Posterior cingulate gyrus (tissue), 11 donors: ENCODE measurements at regions not wholly inside any gene's neighbourhood (a gene's known extent, or its start where the extent isn't known, plus 50 kb on each side); places are given as distances from the start of the nearest gene placed in this dataset.
A peak's percentile ranks its signal among the peaks of the same experiment; 100 is the strongest.

ENCODE experiments used
- DNase-seq, 10 donors: peaks; one replicate each; pipeline versions ENCODE4 v3.0.0 to v3.0.0-alpha.2; 2020 to 2021; ENCODE audit warnings: mixed read lengths in 3 of 10
- intact Hi-C: fragments of 100-400 bp; cut with DNase I; formaldehyde crosslinking; loops from one replicate; pipeline ENCODE4 v1.15.1; 2023

DNA sequence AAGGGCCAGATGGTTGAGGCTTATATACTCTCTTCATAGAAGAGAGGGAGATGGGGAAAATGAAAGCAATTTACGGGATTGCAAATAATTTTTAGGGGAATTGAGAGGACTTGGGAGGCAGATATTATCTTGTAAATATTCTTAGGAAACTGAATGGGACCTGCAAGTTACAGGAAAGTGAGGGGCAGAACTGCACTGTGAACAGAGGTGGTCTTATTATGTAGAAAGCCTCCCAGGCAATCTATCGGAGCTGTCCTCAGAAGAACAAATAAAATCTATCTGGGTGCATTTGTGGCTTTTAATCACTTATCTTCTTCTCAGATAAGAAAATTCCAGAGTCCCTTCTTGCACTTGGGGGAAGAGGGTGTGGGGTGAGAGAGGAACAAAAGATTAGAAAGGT, 223.5 kb downstream of the RHOU start:
- DNase-seq = no peak
- intact Hi-C loops = no loop called here

DNA sequence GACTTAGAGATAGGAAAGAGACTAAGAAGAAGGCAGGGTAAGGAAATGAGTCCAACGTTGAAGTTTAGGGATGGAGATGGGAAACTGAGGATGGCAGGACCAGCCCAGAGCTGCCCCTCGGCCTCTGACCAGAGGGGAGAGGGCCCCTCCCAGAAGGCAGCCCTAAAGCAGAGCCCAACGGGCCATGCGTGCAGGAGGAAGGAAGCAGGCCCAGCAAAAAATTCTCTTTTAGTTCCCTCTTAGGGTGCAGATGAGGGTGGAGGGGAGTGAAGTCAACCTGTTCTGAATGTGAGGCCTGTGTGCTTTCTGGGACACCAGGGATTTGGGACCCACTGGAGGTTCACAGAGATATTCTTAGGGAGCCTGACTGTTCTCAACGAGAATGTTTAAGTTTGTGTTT, 225.4 kb downstream of the RHOU start:
- no peak for DNase-seq
- intact Hi-C loops = no loop called here

GRCh38 chr1:228961511-228961910, 226.2 kb downstream of the RHOU start:
- DNase-seq = no peak
- intact Hi-C loops = no loop called here

DNA sequence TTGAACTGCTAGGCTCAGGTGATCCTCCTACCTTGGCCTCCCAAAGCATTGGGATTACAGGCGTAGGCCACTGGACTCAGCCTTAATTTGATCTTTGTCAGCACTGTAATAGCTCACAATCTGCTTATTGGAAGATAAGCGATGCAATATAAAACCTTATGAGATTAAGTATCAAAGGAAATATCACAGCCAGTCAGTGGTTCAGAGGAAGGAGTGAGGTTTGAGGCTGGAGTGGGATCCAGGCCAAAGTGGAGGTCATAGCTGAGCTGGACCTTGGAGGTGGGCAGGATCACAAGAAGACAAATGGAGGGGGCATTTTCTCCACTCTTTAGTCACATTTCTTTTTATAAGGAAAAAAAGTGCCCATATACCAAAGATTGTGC, 228.5 kb downstream of the RHOU start:
- intact Hi-C loops = no loop called here
- no peak for DNase-seq

DNA sequence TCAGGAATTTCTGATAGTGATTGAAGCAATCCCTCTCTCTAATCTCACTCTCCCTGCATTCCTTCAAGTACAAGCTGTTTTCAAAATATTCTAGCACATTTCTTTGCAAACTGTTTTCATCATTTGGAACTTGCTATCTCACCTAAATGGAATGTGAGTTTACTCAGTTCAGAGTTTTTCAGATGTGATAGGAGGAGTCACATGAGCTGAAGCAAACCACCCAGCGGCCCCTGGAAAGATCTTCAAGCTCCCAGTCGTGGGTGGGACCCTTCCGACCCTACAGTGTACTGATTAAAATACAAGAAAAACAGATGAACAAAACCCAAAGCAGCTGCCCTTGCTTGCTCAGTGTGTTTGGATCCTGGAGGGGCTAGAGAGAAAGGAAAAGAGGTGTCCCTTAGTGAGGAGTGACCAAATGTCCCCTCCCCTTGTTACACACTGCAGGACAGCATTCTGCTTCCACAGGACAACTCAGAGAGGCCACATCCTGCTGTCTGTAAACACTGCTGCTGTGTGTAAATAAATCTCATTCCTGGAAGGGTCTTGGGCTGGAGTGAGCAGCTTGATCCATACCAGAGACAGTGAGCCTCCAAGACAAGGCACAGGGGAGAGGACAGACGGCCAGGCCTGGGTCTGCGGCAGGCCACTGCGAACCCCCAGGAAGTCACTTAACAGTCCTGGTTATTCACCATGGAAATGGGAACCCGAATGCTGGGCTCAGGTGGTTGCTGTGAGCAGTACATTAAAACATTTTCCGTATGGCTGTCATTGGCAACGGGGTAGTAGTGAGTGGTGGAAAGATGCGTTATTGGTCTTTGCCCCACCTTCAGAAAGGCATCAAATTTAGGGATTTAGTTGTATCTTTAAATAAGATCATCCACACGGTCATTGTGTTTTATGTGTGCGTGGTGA, 229.2 kb downstream of the RHOU start:
- intact Hi-C loops = no loop called here
- DNase-seq = no peak

- DNase-seq = peak in 1 of 10 donors; percentile 37
- intact Hi-C loops = no loop called here
Observed at GRCh38 chr1:228968891-228969606, 233.8 kb downstream of the RHOU start.

- no peak for DNase-seq
- intact Hi-C loops = no loop called here
Observed at GRCh38 chr1:228969953-228970800, 234.9 kb downstream of the RHOU start.

GRCh38 chr1:228972576-228972975, 237.3 kb downstream of the RHOU start:
- intact Hi-C loops = no loop called here
- no peak for DNase-seq

DNA sequence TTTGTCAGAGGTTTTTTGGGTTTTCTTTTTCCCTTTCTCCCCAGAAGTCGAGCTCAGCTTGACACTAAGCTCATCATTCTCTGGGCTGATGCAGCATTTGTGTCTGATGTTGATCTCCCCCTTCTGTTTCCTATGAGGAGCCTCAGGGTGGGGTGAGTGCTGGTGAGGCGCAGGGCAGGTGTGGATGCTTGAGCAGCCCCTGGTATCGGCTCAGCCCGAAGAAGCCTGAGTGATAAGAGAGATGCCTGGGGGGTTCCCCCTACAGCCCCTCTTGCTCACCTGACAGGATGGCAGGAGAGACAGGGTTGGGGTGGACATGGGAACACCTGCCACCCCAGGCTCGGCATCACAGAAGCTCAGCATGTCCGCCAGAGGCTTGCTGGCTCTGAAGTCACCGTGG, 239.0 kb downstream of the RHOU start:
- no peak for DNase-seq
- intact Hi-C loops = no loop called here

DNA sequence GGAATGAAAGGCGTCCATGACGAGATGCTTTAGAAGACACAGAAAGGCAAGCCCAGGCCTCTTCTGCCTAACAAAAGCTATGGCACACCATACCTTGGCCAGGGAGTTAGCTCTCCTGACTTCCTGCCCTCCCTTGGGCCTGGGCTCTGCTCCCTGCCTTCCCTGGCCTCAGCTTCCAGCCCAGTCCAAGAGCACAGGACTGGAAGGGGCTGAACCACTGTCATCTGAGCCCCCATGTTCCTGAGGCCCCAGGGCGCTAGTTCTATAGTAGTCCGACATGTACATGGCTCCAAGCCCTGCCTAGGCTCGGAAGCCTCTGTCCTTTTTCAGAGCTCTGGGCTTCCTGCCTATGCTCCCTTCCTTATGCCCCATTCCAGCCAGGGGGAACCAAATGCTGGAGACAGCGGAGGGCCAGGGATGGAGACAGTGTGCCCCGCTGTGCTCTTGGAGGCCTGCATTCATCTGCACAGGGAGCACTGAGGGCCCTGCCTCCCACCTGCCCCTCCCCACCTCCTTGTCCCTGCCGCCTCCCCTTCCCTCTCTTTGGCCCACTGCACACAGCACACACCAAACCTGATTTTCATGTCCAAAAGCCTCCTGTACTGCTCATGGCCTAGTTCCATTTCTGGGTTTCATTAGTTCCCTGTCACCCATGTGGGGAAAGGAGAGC, 240.1 kb downstream of the RHOU start:
- no peak for DNase-seq
- intact Hi-C loops = no loop called here

DNA sequence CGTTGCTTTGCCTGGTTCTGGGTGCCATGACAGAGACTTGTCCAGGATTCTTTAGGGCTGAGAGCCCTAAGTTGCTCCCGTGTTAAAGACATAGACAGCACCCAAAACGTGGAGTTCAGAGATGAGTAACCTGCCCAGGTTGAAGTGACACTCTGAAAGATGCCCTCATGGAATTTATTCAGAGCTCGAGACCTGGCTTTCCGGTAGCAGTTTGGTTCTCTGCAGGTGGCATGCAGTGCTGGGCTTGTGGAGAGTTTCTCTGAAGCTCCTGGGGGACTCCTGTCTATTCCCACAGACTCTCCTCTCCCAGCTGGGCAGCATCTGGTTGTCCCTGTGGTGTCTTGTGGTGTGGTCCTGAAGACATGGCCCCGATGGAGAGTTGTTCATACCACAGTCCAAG, 241.0 kb downstream of the RHOU start:
- DNase-seq = no peak
- intact Hi-C loops = no loop called here

DNA sequence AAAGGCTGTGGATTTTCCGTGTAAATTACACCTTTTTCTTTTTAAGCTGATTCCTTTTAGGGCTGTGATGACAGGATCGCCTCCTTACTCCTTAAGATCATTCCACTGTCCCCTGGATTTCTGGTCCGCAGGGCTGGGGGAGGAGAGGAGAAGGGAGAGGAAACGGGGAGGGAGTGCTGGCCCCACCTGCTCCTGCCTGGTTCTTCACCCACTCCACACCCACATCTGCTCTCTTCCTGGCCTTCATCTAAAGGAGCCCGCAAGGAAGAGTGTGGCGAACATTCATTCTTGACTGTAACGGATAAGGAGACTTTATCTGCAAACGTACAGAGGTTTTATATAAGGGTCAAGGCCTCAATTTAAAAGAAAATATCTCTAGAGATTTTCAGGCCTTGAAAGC, 242.0 kb downstream of the RHOU start:
- no peak for DNase-seq
- intact Hi-C loops = no loop called here

GRCh38 chr1:228977741-228978140, 242.5 kb downstream of the RHOU start:
- intact Hi-C loops = no loop called here
- no peak for DNase-seq

GRCh38 chr1:228978484-228979324, 243.4 kb downstream of the RHOU start:
- DNase-seq = peak in 1 of 10 donors; percentile 16
- intact Hi-C loops = no loop called here

GRCh38 chr1:228979325-228979699, 244.0 kb downstream of the RHOU start:
- intact Hi-C loops = no loop called here

DNA sequence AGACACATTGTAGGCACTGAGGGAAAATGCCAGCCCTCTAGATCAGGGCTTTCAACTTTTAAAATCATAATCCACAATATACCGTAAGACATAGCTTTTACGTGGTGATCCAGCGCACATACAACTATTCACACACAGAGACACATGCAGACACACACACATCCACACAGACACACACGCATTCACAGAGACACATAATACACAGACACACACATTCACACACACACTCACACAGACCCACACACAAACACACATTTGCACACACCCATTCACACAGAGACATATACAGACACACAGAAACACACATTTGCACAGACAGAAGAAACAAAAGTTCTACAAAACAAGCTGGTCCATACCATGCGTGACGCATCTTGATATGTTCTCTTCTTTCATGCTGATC, 244.5 kb downstream of the RHOU start:
- no peak for DNase-seq
- intact Hi-C loops = no loop called here

More at GRCh38 chr1:228979325-228979699, 244.0 kb downstream of the RHOU start:
- DNase-seq = no peak

DNA sequence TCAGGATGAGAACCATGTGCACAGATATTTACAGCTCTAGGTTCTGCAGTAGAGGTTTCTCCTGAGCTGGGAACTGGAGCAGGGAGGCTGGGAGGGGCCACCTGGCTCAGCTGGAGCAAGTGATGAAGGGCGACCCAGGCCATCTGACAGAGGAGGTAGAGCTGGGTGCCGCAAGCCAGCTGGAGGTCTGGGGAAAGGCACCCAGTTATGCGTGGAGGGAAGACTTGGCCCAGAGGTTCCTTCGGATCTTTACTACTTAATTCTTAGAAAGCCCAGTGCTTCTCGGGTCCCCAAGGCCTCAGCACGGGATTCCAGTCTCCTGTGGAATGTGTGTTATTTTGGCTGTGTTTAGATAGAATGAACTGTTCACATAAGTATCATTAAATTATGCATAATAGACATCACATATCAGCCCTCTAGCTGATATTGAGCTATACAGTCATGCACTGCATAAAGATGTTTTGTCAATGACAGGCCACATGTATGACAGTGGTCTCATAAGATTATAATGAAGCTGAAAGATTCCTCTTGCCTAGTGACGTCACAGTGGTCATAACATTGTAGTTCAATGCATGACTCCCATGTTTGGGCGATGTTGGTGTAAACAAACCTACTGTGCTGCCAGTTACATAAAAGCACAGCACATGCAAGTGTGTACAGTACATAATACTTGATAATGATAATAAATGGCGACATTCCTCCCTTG, 245.1 kb downstream of the RHOU start:
- no peak for DNase-seq
- intact Hi-C loops = no loop called here

GRCh38 chr1:228982637-228983036, 247.4 kb downstream of the RHOU start:
- intact Hi-C loops = no loop called here
- no peak for DNase-seq

- DNase-seq = no peak
- intact Hi-C loops = no loop called here
Observed at GRCh38 chr1:228983231-228983660, 248.0 kb downstream of the RHOU start.
